GM18858 (cell line): ENCODE measurements at regions not wholly inside any gene's neighbourhood (a gene's known extent, or its start where the extent isn't known, plus 50 kb on each side); places are given as distances from the start of the nearest gene placed in this dataset.
A peak's percentile ranks its signal among the peaks of the same experiment; 100 is the strongest.

Source experiments
- ATAC-seq: cut with Tn5 transposase; IDR thresholded peaks from one replicate; pipeline ENCODE4 v1.9.1; 2021; ENCODE audit not compliant: unreplicated experiment

GRCh38 chr5:143511736-143512135, 108.2 kb upstream of the NR3C1 start:
- ATAC-seq: no peak

GRCh38 chr5:143509758-143510221, 106.3 kb upstream of the NR3C1 start:
- peak; percentile 91 for ATAC-seq

GRCh38 chr5:143506836-143507552, 103.5 kb upstream of the NR3C1 start:
- no peak for ATAC-seq

- ATAC-seq: no peak
Measured at GRCh38 chr5:143505934-143506333, 102.4 kb upstream of the NR3C1 start.

- no peak for ATAC-seq
Measured at GRCh38 chr5:143505354-143505753, 101.9 kb upstream of the NR3C1 start.

- no peak for ATAC-seq
Measured at GRCh38 chr5:143501310-143502044, 98.0 kb upstream of the NR3C1 start.

GRCh38 chr5:143499480-143500114, 96.1 kb upstream of the NR3C1 start:
- no peak for ATAC-seq

GRCh38 chr5:143498821-143499220, 95.3 kb upstream of the NR3C1 start:
- no peak for ATAC-seq

GRCh38 chr5:143497749-143498148, 94.3 kb upstream of the NR3C1 start:
- ATAC-seq: no peak

- no peak for ATAC-seq
Measured at GRCh38 chr5:143496943-143497342, 93.5 kb upstream of the NR3C1 start.

GRCh38 chr5:143495821-143496275, 92.4 kb upstream of the NR3C1 start:
- no peak for ATAC-seq

GRCh38 chr5:143495110-143495509, 91.6 kb upstream of the NR3C1 start:
- ATAC-seq: no peak

- no peak for ATAC-seq
Measured at GRCh38 chr5:143494595-143494994, 91.1 kb upstream of the NR3C1 start.

GRCh38 chr5:143494162-143494561, 90.7 kb upstream of the NR3C1 start:
- no peak for ATAC-seq

GRCh38 chr5:143492783-143493182, 89.3 kb upstream of the NR3C1 start:
- ATAC-seq: no peak

- ATAC-seq: no peak
Measured at GRCh38 chr5:143491646-143492045, 88.2 kb upstream of the NR3C1 start.

GRCh38 chr5:143488381-143488780, 84.9 kb upstream of the NR3C1 start:
- no peak for ATAC-seq

- ATAC-seq: no peak
Measured at GRCh38 chr5:143484601-143485000, 81.1 kb upstream of the NR3C1 start.

- no peak for ATAC-seq
Measured at GRCh38 chr5:143481697-143482531, 78.4 kb upstream of the NR3C1 start.

GRCh38 chr5:143480001-143480400, 76.5 kb upstream of the NR3C1 start:
- ATAC-seq: no peak

- ATAC-seq: no peak
Measured at GRCh38 chr5:143479394-143479793, 75.9 kb upstream of the NR3C1 start.
